Karpas-422 (cell line): ENCODE measurements at regions not wholly inside any gene's neighbourhood (a gene's known extent, or its start where the extent isn't known, plus 50 kb on each side); places are given as distances from the start of the nearest gene placed in this dataset.
"Not testable (repeated sequence)": the region's sequence is repeated elsewhere in the genome, so short reads cannot be mapped to it uniquely, and the experiment has no call there.

Experiments
- DNase-seq: peaks from one replicate; pipeline ENCODE4 v3.0.0-alpha.2; 2015
- H2AFZ ChIP-seq: fragments of 200-600 bp; sonication (generic); 2 replicates; pipeline ENCODE4 v1.6.1; 2014; ENCODE audit warnings: antibody characterized with exemption, low read length, mixed read lengths
- H3K27ac ChIP-seq: fragments of 200-600 bp; sonication (generic); 2 replicates; pipeline ENCODE4 v1.5.1; 2014; ENCODE audit warnings: mild to moderate bottlenecking, low read length, moderate library complexity
- H3K27me3 ChIP-seq: fragments of 200-600 bp; sonication (generic); 2 replicates; pipeline ENCODE4 v1.6.1; 2014; ENCODE audit warnings: low read length, mixed read lengths
- H3K36me3 ChIP-seq: fragments of 200-600 bp; sonication (generic); 2 replicates; pipeline ENCODE4 v1.6.1; 2014; ENCODE audit warnings: low read length, mixed read lengths; ENCODE audit not compliant: insufficient read depth
- H3K4me1 ChIP-seq: fragments of 200-600 bp; sonication (generic); 2 replicates; pipeline ENCODE4 v1.6.1; 2014; ENCODE audit warnings: mild to moderate bottlenecking, low read length, mixed read lengths
- H3K4me2 ChIP-seq: fragments of 200-600 bp; sonication (generic); 2 replicates; pipeline ENCODE4 v1.6.1; 2014; ENCODE audit warnings: low read length, low read depth, mild to moderate bottlenecking; ENCODE audit not compliant: poor library complexity, severe bottlenecking
- H3K4me3 ChIP-seq: fragments of 200-600 bp; sonication (generic); 2 replicates; pipeline ENCODE4 v1.5.1; 2014; ENCODE audit warnings: mild to moderate bottlenecking, antibody characterized with exemption, low read length, mixed read lengths
- H3K79me2 ChIP-seq: fragments of 200-600 bp; sonication (generic); 2 replicates; pipeline ENCODE4 v1.6.1; 2014; ENCODE audit warnings: mild to moderate bottlenecking, low read length, mixed read lengths
- H3K9ac ChIP-seq: fragments of 200-600 bp; sonication (generic); 2 replicates; pipeline ENCODE4 v1.6.0; 2014; ENCODE audit warnings: low read length
- H3K9me2 ChIP-seq: fragments of 200-600 bp; sonication (generic), shearing (Covaris generic); replicated peaks from 2 replicates; pipeline ENCODE4 v1.6.0; 2014; ENCODE audit warnings: mild to moderate bottlenecking, low read length, moderate library complexity; ENCODE audit not compliant: insufficient read depth
- H3K9me3 ChIP-seq: fragments of 300-700, 200-600 bp; sonication (generic); 2 replicates; pipeline ENCODE4 v1.6.1; 2014; ENCODE audit warnings: low read length, mixed read lengths
- H4K20me1 ChIP-seq: fragments of 200-600 bp; sonication (generic); 2 replicates; pipeline ENCODE4 v1.6.1; 2014; ENCODE audit warnings: mild to moderate bottlenecking, antibody characterized with exemption, low read length, low read depth; ENCODE audit not compliant: insufficient read depth

DNA sequence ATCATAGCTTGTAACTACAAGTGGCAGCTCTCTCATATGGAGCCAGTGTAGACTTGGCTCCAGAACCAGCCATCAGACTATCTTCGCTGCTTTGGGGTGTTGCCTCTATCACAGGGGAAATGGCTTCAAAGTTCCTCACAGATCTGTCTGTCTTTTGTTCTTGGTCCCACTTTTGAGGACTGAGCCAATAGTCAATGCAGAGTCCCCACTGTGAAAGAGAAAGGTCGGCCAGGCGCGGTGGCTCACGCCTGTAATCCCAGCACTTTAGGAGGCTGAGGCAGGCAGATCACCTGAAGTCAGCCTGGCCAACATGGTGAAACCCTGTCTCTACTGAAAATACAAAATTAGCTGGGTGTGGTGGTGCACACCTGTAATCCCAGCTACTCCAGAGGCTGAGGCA, 86.9 kb upstream of the FZD7 start:
- H3K4me2 ChIP-seq, H3K4me3 ChIP-seq, H2AFZ ChIP-seq, DNase-seq, H3K9me2 ChIP-seq, H4K20me1 ChIP-seq, H3K27me3 ChIP-seq, H3K9ac ChIP-seq, H3K79me2 ChIP-seq, H3K27ac ChIP-seq, H3K36me3 ChIP-seq, H3K9me3 ChIP-seq, H3K4me1 ChIP-seq: not testable (repeated sequence)

DNA sequence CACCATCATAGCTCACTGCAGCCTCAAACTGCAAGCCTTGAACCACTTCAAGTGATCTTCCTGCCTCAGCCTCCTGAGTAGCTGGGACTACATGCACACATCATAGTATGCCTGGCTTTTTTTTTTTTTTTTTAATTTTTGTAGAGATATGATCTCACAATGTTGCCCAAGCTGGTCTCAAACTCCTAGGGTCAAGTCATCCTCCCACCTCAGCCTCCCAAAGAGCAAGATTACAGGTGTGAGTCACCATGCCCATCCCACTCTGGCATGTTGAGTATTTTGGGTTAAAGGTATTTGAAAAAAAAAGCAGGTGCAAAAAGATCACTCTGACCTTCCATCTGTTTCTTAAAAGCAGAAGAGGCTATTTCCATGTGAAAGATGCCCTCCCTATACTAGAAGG, 86.4 kb upstream of the FZD7 start:
- no peak overlapping the region for H2AFZ ChIP-seq

DNA sequence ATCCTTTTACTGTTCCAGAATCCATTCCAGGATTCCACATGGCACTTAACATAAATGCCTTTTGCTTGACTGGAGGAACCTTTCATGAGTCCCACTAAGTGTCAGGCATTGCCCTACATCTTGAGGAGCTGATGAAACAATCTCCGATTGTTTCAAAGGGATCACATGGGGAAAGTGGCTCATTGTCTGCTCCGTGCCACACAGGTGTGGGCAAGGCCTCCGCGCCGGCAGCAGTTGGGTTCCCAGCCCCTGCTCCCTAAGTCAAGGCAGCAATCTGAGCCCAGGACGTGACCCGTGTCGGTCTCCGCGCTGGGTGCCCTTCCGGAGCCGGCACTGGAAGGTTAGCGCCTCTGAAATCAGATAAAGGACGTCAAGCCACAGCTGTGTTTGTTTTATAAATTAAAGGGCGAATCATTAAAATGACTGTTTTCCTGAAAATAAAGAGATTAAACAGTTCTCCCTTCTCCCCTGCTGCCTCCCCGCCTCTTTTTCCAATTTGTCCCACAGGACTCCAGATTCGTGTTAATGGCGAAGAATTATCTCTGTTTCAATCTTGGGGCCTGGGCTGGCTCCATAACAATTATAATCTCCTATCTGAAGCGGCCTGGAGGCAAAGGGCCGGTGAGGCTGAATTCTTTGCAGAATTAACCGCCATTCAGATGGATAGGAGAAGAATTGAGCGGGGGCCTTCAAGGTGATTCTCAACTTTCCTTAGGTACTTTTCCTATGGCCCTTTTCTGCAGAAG, 84.3 kb upstream of the FZD7 start:
- Histone ChIP-seq H3K79me2 (no peaks in the 10 kb centered on the region), H3K9me3 (no peaks in the 10 kb centered on the region), H3K4me3 (no peak overlapping the region), H3K4me1 (peaks cover 22% of the 10 kb centered on the region), H4K20me1 (no peaks in the 10 kb centered on the region), H3K4me2 (no peak overlapping the region), H3K36me3 (no peaks in the 10 kb centered on the region), H2AFZ (no peak overlapping the region), H3K9me2 (no peaks in the 10 kb centered on the region), H3K9ac (no peak overlapping the region), H3K27ac (no peak overlapping the region), H3K27me3 (no peaks in the 10 kb centered on the region)
- DNase-seq: no peak

More for the DNA sequence above, 86.4 kb upstream of the FZD7 start:
- H3K9me2 ChIP-seq: no peaks in the 10 kb centered on the region
- no peak for DNase-seq
- no peak overlapping the region for H3K9ac ChIP-seq
- H3K4me1 ChIP-seq: peaks cover 5% of the 10 kb centered on the region
- H4K20me1 ChIP-seq: no peaks in the 10 kb centered on the region
- H3K4me2 ChIP-seq: no peak overlapping the region
- H3K4me3 ChIP-seq: no peak overlapping the region
- no peaks in the 10 kb centered on the region for H3K79me2 ChIP-seq
- H3K27ac ChIP-seq: no peak overlapping the region
- no peaks in the 10 kb centered on the region for H3K27me3 ChIP-seq
- no peaks in the 10 kb centered on the region for H3K9me3 ChIP-seq
- H3K36me3 ChIP-seq: no peaks in the 10 kb centered on the region

DNA sequence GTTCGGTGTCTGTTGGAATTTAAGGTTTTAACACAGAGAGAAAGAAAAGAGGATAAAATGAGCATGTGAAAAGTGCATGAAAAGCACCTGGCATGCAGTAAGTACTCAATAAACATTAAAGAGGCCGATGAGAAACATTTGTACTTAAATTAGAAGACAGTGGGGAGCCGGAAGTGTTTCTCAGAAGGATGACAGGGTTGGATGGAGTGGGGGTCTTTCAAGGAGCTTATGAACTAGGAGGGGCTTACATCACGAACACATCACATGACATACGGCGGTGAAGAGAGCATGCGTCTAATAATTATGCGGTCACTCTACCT, 83.8 kb upstream of the FZD7 start:
- no peak overlapping the region for H3K4me2 ChIP-seq
- H4K20me1 ChIP-seq: no peaks in the 10 kb centered on the region
- H3K79me2 ChIP-seq: no peaks in the 10 kb centered on the region
- no peak overlapping the region for H3K27ac ChIP-seq
- no peaks in the 10 kb centered on the region for H3K9me3 ChIP-seq
- H2AFZ ChIP-seq: no peak overlapping the region
- H3K4me1 ChIP-seq: peaks cover 24% of the 10 kb centered on the region
- H3K9me2 ChIP-seq: no peaks in the 10 kb centered on the region
- H3K4me3 ChIP-seq: no peak overlapping the region
- no peaks in the 10 kb centered on the region for H3K36me3 ChIP-seq
- DNase-seq: no peak
- H3K27me3 ChIP-seq: no peaks in the 10 kb centered on the region
- H3K9ac ChIP-seq: no peak overlapping the region

DNA sequence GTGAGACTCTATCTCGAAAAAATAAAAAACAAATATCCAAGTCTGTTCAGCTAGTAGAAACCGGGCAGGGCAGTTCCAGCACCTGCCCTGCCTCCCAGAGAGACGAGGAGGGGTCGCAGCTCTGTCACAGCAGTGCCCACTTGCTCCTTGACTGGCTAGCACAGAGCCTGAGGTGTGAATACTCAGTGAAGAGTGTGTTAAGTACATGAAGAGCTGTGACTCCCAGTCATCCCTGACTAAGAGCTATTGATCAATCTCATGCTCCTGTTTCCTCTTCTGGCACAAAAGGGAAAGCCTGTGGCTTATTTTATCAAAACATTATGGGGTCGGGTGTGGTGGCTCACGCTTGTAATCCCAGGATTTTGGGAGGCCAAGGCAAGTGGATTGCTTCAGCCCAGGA, 83.0 kb upstream of the FZD7 start:
- no peaks in the 10 kb centered on the region for H3K9me3 ChIP-seq
- no peak overlapping the region for H3K9ac ChIP-seq
- no peak overlapping the region for H3K4me3 ChIP-seq
- H3K27me3 ChIP-seq: no peaks in the 10 kb centered on the region
- no peaks in the 10 kb centered on the region for H4K20me1 ChIP-seq
- H3K79me2 ChIP-seq: no peaks in the 10 kb centered on the region
- no peak overlapping the region for H3K27ac ChIP-seq
- peak overlapping the region; percentile 49; the same call in 1 of the 2 replicates for H2AFZ ChIP-seq
- no peaks in the 10 kb centered on the region for H3K36me3 ChIP-seq
- H3K4me1 ChIP-seq: peaks cover 24% of the 10 kb centered on the region
- no peak overlapping the region for H3K4me2 ChIP-seq
- no peak for DNase-seq
- no peaks in the 10 kb centered on the region for H3K9me2 ChIP-seq

DNA sequence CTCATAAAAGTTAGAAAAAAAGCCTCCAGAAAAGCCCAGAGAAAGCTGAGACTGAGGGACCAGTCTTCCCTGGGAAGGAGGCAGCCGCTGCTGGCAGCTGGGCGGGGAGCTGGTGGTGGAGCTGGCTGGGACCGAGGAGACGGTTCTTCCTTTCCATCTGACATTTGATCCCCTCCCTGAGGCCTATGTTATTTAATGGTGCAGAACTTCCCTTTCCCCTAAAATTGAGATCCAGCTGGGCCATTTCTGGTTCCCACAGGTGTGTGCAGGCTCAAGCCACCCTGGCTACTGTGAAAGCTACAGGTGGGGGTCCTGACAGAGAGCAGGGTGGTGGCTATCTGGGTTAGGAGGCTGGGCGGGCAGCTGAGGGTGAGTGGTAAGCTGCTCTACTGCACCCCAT, 81.5 kb upstream of the FZD7 start:
- H3K27me3 ChIP-seq: no peaks in the 10 kb centered on the region
- H3K4me3 ChIP-seq: no peak overlapping the region
- no peaks in the 10 kb centered on the region for H4K20me1 ChIP-seq
- DNase-seq: no peak
- H3K79me2 ChIP-seq: no peaks in the 10 kb centered on the region
- no peaks in the 10 kb centered on the region for H3K9me2 ChIP-seq
- H3K27ac ChIP-seq: no peak overlapping the region
- peaks cover 27% of the 10 kb centered on the region for H3K4me1 ChIP-seq
- no peaks in the 10 kb centered on the region for H3K36me3 ChIP-seq
- no peak overlapping the region for H2AFZ ChIP-seq
- no peaks in the 10 kb centered on the region for H3K9me3 ChIP-seq
- no peak overlapping the region for H3K4me2 ChIP-seq
- no peak overlapping the region for H3K9ac ChIP-seq

DNA sequence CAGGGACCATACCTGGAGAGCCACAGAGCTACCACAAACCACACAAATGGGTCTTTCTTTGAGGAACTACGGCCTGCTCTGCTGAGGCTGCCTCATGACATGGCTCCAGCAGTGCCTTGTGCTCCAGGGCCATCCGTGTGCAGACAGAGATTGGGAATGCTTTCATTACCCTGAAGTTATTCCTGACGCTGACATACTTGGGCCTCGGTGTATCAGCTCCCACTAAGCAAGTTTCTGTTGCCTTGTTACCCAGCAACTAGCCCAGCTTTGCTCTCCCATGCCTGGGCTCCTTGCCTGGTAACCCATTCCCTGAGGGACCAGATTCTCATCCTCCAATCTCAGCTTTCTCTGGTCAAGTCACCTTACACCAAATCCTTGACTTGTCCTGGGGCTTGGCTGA, 80.3 kb upstream of the FZD7 start:
- Histone ChIP-seq H3K9ac (no peak overlapping the region), H3K79me2 (no peaks in the 10 kb centered on the region), H4K20me1 (no peaks in the 10 kb centered on the region), H3K9me2 (no peaks in the 10 kb centered on the region), H3K4me1 (peaks cover 27% of the 10 kb centered on the region), H3K4me3 (no peak overlapping the region), H3K4me2 (no peak overlapping the region), H3K9me3 (no peaks in the 10 kb centered on the region), H3K27ac (no peak overlapping the region), H3K36me3 (no peaks in the 10 kb centered on the region), H3K27me3 (no peaks in the 10 kb centered on the region), H2AFZ (no peak overlapping the region)
- DNase-seq: no peak

DNA sequence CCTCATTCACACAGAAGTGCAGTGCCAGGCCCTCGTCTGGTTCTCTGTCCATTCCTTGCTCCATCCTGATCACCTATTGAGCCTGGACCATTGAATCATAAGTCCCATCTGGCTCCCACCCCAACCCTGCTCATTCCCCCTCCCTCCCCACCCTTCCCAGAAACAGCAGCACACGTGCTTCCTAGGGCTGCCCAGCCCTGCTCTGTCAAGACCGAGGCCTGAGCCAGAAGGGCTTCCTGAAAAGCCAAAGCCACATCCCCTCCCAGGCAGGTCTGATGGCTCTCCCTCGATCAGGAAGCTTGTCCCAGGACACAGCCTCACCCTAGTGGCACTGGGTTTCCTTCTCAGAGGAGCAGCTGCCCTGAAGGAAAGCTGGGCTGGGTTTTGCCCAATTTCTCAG, 79.8 kb upstream of the FZD7 start:
- H3K9me2 ChIP-seq: no peaks in the 10 kb centered on the region
- no peak overlapping the region for H2AFZ ChIP-seq
- H3K4me1 ChIP-seq: peaks cover 31% of the 10 kb centered on the region
- no peaks in the 10 kb centered on the region for H3K27me3 ChIP-seq
- H3K9ac ChIP-seq: no peak overlapping the region
- DNase-seq: no peak
- H3K79me2 ChIP-seq: no peaks in the 10 kb centered on the region
- no peaks in the 10 kb centered on the region for H3K9me3 ChIP-seq
- H3K27ac ChIP-seq: no peak overlapping the region
- H3K36me3 ChIP-seq: no peaks in the 10 kb centered on the region
- H4K20me1 ChIP-seq: no peaks in the 10 kb centered on the region
- H3K4me3 ChIP-seq: no peak overlapping the region
- H3K4me2 ChIP-seq: no peak overlapping the region

DNA sequence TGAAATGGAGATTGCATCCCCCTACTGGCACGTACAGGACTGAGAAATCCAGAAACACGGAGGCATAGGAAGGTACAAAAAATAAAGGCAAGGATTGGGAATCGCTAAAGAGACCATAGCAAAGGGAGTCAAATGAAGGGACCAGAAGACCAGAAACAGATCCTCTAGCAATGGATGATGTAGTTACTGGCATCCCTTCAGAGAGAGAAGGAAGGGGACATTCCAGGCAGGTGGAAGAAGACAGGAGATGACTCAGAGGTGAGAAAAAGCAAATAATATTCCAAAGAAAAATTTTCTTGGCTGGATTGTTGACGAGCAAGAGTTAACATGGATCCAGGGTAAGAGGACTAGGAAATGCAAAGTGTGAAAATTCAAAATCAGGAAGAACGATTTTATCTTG, 78.4 kb upstream of the FZD7 start:
- DNase-seq: no peak
- H3K27ac ChIP-seq: no peak overlapping the region
- H4K20me1 ChIP-seq: no peaks in the 10 kb centered on the region
- H3K9me3 ChIP-seq: no peaks in the 10 kb centered on the region
- H3K9ac ChIP-seq: no peak overlapping the region
- no peaks in the 10 kb centered on the region for H3K79me2 ChIP-seq
- H2AFZ ChIP-seq: no peak overlapping the region
- no peaks in the 10 kb centered on the region for H3K27me3 ChIP-seq
- H3K9me2 ChIP-seq: no peaks in the 10 kb centered on the region
- H3K4me2 ChIP-seq: no peak overlapping the region
- H3K4me1 ChIP-seq: peaks cover 45% of the 10 kb centered on the region
- no peak overlapping the region for H3K4me3 ChIP-seq
- H3K36me3 ChIP-seq: no peaks in the 10 kb centered on the region
